OCI-LY7 (cell line): ENCODE measurements at regions not wholly inside any gene's neighbourhood (a gene's known extent, or its start where the extent isn't known, plus 50 kb on each side); places are given as distances from the start of the nearest gene placed in this dataset.

Experiments used
- EZH2phosphoT487 ChIP-seq: fragments of 200-600 bp; sonication (generic); IDR thresholded peaks from 2 replicates; pipeline ENCODE4 v1.6.1; 2018; ENCODE audit warnings: low read depth, borderline replicate concordance, mild to moderate bottlenecking, mixed run types, antibody characterized with exemption, low read length, moderate library complexity, mixed read lengths
- TF ChIP-seq, protein P1 (sequence below): fragments of 200-600 bp; sonication (generic); conservative IDR thresholded peaks from 2 replicates; pipeline ENCODE4 v1.5.1; 2014; ENCODE audit warnings: mild to moderate bottlenecking, antibody characterized with exemption, low read length, moderate library complexity, mixed read lengths

DNA sequence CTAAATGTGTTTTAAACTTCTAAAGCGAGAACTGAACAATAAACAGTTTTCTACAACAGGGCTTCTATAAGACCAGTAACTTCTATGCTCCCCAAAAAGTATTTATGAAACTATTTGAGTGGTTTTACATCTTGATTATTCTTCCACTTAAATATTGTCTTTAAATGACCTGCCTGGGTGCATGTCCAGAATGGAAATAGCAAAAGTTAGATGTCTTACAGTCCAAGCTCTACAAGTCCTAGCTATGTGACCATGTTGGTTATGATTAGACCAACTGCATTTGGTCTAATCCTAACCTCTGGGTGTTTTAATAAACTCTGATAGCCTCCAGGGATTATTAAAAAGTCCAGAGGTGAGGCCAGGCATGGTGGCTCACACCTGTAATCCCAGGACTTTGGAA is 79.0 kb upstream of the ATXN3L start:
- TF ChIP-seq, protein P1, sequence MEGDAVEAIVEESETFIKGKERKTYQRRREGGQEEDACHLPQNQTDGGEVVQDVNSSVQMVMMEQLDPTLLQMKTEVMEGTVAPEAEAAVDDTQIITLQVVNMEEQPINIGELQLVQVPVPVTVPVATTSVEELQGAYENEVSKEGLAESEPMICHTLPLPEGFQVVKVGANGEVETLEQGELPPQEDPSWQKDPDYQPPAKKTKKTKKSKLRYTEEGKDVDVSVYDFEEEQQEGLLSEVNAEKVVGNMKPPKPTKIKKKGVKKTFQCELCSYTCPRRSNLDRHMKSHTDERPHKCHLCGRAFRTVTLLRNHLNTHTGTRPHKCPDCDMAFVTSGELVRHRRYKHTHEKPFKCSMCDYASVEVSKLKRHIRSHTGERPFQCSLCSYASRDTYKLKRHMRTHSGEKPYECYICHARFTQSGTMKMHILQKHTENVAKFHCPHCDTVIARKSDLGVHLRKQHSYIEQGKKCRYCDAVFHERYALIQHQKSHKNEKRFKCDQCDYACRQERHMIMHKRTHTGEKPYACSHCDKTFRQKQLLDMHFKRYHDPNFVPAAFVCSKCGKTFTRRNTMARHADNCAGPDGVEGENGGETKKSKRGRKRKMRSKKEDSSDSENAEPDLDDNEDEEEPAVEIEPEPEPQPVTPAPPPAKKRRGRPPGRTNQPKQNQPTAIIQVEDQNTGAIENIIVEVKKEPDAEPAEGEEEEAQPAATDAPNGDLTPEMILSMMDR, result no peak
- TF ChIP-seq EZH2phosphoT487, result no peak
